GM23248 (cell line): ENCODE measurements at regions not wholly inside any gene's neighbourhood (a gene's known extent, or its start where the extent isn't known, plus 50 kb on each side); places are given as distances from the start of the nearest gene placed in this dataset.

Source experiments
- EZH2 ChIP-seq: fragments of 200-600 bp; sonication (generic); IDR thresholded peaks from 2 replicates; pipeline ENCODE4 v1.6.1; 2018; ENCODE audit warnings: antibody characterized with exemption, mild to moderate bottlenecking; ENCODE audit not compliant: insufficient read depth, poor library complexity, severe bottlenecking
- EZH2phosphoT487 ChIP-seq: fragments of 200-600 bp; sonication (generic); IDR thresholded peaks from 2 replicates; pipeline ENCODE4 v1.6.1; 2018; ENCODE audit warnings: antibody characterized with exemption, moderate library complexity, mild to moderate bottlenecking, low read depth; ENCODE audit not compliant: insufficient read depth

- no peak for TF ChIP-seq EZH2phosphoT487
- TF ChIP-seq EZH2: no peak
Measured at GRCh38 chr6:19660123-19660910, 176.9 kb upstream of the ID4 start.
